Transverse colon (tissue), 4 donors: ENCODE measurements at regions not wholly inside any gene's neighbourhood (a gene's known extent, or its start where the extent isn't known, plus 50 kb on each side); places are given as distances from the start of the nearest gene placed in this dataset.

Experiments
- DNase-seq: peaks from one replicate; pipeline ENCODE4 v3.0.0-alpha.2; 2019
- H3K27ac ChIP-seq, 4 donors: fragments of 200-600 bp; sonication (generic); 2 replicates each; pipeline ENCODE4 v1.5.1; 2016 to 2018; ENCODE audit warnings: inconsistent platforms in 4 of 4
- H3K27me3 ChIP-seq: fragments of 200-600 bp; sonication (generic); 2 replicates; pipeline ENCODE4 v1.5.1; 2017; ENCODE audit warnings: inconsistent platforms
- H3K36me3 ChIP-seq, 4 donors: fragments of 200-600 bp; sonication (generic); 2 replicates each; pipeline ENCODE4 v1.5.1; 2017 to 2019; ENCODE audit warnings: inconsistent platforms in 4 of 4
- H3K4me1 ChIP-seq, 4 donors: fragments of 200-600 bp; sonication (generic); 2 replicates each; pipeline ENCODE4 v1.5.1; 2017 to 2020; ENCODE audit warnings: inconsistent platforms in 4 of 4
- H3K4me3 ChIP-seq, 4 donors: fragments of 200-600 bp; sonication (generic); 1 replicate in 1 of 4; 2 replicates in 3 of 4; pipeline versions ENCODE4 v1.5.1 to v1.6.1; 2017 to 2019; ENCODE audit warnings: inconsistent platforms in 4 of 4
- H3K9me3 ChIP-seq, 2 donors: fragments of 200-600 bp; sonication (generic); 2 replicates each; pipeline ENCODE4 v1.5.1; 2017 to 2019; ENCODE audit warnings: inconsistent platforms in 2 of 2
- CTCF ChIP-seq, 5 experiments: fragments of 200-600 bp in 3 of 5; fragments of 450-650 bp in 2 of 5; sonication (generic) in 3 of 5; IDR thresholded peaks; 1 replicate in 2 of 5; 2 replicates in 3 of 5; pipeline ENCODE4 v1.5.1; 2016 to 2017; ENCODE audit warnings: antibody characterized with exemption in 5 of 5, inconsistent platforms in 3 of 5, mild to moderate bottlenecking in 2 of 5, moderate library complexity in 1 of 5
- EP300 ChIP-seq: sonication (generic); formaldehyde crosslinking; IDR thresholded peaks from one replicate; pipeline ENCODE4 v1.6.1; 2017; ENCODE audit warnings: antibody characterized with exemption, low read depth
- POLR2A ChIP-seq: fragments of 450-650 bp; IDR thresholded peaks from one replicate; pipeline ENCODE4 v1.6.1; 2016; ENCODE audit warnings: antibody characterized with exemption, mild to moderate bottlenecking, moderate library complexity
- POLR2AphosphoS5 ChIP-seq, 3 donors: sonication (generic); formaldehyde crosslinking; IDR thresholded peaks; one replicate each; pipeline ENCODE4 v1.6.1; 2016; ENCODE audit warnings: antibody characterized with exemption in 3 of 3
- WGBS, 2 donors: methylation state at CpG; one replicate each; pipeline ENCODE4 v1.1.5; 2018; ENCODE audit warnings: low coverage in 1 of 2; 5-methylcytosine and 5-hydroxymethylcytosine counted together
- in situ Hi-C, 4 donors: fragments of 200-750 bp; cut with MboI; loops; one replicate each; pipeline versions ENCODE4 v1.15.0 to v1.15.1; 2017; ENCODE audit warnings: low sequenced_read_pairs in 3 of 4, low pct_ligation_motif_present in 1 of 4, low pct_unique_long_range_greater_than_20kb in 1 of 4
- intact Hi-C: fragments of 100-400 bp; cut with DNase I; formaldehyde crosslinking; loops from one replicate; pipeline ENCODE4 v1.15.1; 2023; ENCODE audit warnings: low total_unique reads

GRCh38 chr11:114929351-114930000, 251.1 kb downstream of the NXPE2 start:
- in situ Hi-C loops: no loop called here

GRCh38 chr11:114938799-114939198, 260.5 kb downstream of the NXPE2 start:
- in situ Hi-C loops: no loop called here
- H3K4me1 ChIP-seq: no peaks in the 10 kb centered on the region
- 83 to 89% methylated on average over 1 to 3 of the region's 3 CpGs for WGBS, 2 donors
- no peak for TF ChIP-seq CTCF (IDR thresholded peaks at IDR 0.05)
- no peak for TF ChIP-seq POLR2A
- no peak for TF ChIP-seq EP300
- TF ChIP-seq POLR2AphosphoS5 (IDR thresholded peaks at IDR 0.05): no peak
- no peaks in the 10 kb centered on the region for H3K36me3 ChIP-seq
- intact Hi-C loops: no loop called here
- H3K9me3 ChIP-seq: peaks cover 0 to 5% of the 10 kb centered on the region in 2 donors
- no peaks in the 10 kb centered on the region for H3K27me3 ChIP-seq
- DNase-seq: no peak
- H3K27ac ChIP-seq: no peak overlapping the region
- no peak overlapping the region for H3K4me3 ChIP-seq

More at GRCh38 chr11:114929351-114930000, 251.1 kb downstream of the NXPE2 start:
- TF ChIP-seq POLR2AphosphoS5 (IDR thresholded peaks at IDR 0.05): no peak
- no peak for TF ChIP-seq EP300
- TF ChIP-seq POLR2A: no peak
- no peak for TF ChIP-seq CTCF (IDR thresholded peaks at IDR 0.05)
- intact Hi-C loops: no loop called here
- no peak for DNase-seq
- Histone ChIP-seq H3K4me3 (no peak overlapping the region), H3K4me1 (no peaks in the 10 kb centered on the region), H3K27me3 (no peaks in the 10 kb centered on the region), H3K27ac (no peak overlapping the region), H3K9me3 (peaks cover 3 to 9% of the 10 kb centered on the region in 2 donors), H3K36me3 (no peaks in the 10 kb centered on the region)
- WGBS, 2 donors: 72% methylated on average over 8 of the region's 9 CpGs; no CpG with 5 or more reads in 1 of the 2 donors

- in situ Hi-C loops (no loop called here), intact Hi-C loops (no loop called here)
- H3K4me1 ChIP-seq: no peaks in the 10 kb centered on the region
- peaks cover 0 to 5% of the 10 kb centered on the region in 2 donors for H3K9me3 ChIP-seq
- TF ChIP-seq POLR2AphosphoS5 (IDR thresholded peaks at IDR 0.05): no peak
- no peaks in the 10 kb centered on the region for H3K27me3 ChIP-seq
- no peak overlapping the region for H3K27ac ChIP-seq
- DNase-seq: no peak
- no peak overlapping the region for H3K4me3 ChIP-seq
- no peaks in the 10 kb centered on the region for H3K36me3 ChIP-seq
Observed at GRCh38 chr11:114942207-114942606, 263.9 kb downstream of the NXPE2 start.

GRCh38 chr11:114949614-114950351, 271.5 kb downstream of the NXPE2 start:
- DNase-seq: no peak
- H3K36me3 ChIP-seq: no peaks in the 10 kb centered on the region
- intact Hi-C loops (no loop called here), in situ Hi-C loops (no loop called here)
- no peak for TF ChIP-seq EP300
- TF ChIP-seq CTCF (IDR thresholded peaks at IDR 0.05): no peak
- no peak for TF ChIP-seq POLR2A
- TF ChIP-seq POLR2AphosphoS5 (IDR thresholded peaks at IDR 0.05): no peak
- no peaks in the 10 kb centered on the region for H3K4me1 ChIP-seq
- H3K27me3 ChIP-seq: no peaks in the 10 kb centered on the region
- no peak overlapping the region for H3K4me3 ChIP-seq
- 88% methylated on average over 13 of the region's 13 CpGs for WGBS, 2 donors
- no peak overlapping the region for H3K27ac ChIP-seq
- no peaks in the 10 kb centered on the region for H3K9me3 ChIP-seq
